Dermis microvascular lymphatic vessel endothelial cell (primary cell): ENCODE measurements at regions not wholly inside any gene's neighbourhood (a gene's known extent, or its start where the extent isn't known, plus 50 kb on each side); places are given as distances from the start of the nearest gene placed in this dataset.
"Not testable (repeated sequence)": the region's sequence is repeated elsewhere in the genome, so short reads cannot be mapped to it uniquely, and the experiment has no call there.

ENCODE experiments used
- DNase-seq, 2 donors: peaks; one replicate each; pipeline versions ENCODE4 v3.0.0 to v3.0.0-alpha.2; 2010; ENCODE audit warnings: low read depth in 2 of 2

- DNase-seq, result no peak
Measured at GRCh38 chr21:38039841-38040240, 123.6 kb upstream of the KCNJ6 start.

- DNase-seq, result no peak
Measured at GRCh38 chr21:38041493-38041892, 125.2 kb upstream of the KCNJ6 start.

GRCh38 chr21:38042246-38042645 is 126.0 kb upstream of the KCNJ6 start:
- no peak for DNase-seq

GRCh38 chr21:38048167-38048566 is 131.9 kb upstream of the KCNJ6 start:
- DNase-seq, result no peak

GRCh38 chr21:38054334-38054733 is 138.1 kb upstream of the KCNJ6 start:
- no peak for DNase-seq

- DNase-seq, result no peak
Measured at GRCh38 chr21:38056481-38056880, 140.2 kb upstream of the KCNJ6 start.

GRCh38 chr21:38057626-38058025 is 141.4 kb upstream of the KCNJ6 start:
- DNase-seq, result no peak

- DNase-seq, result no peak
Measured at GRCh38 chr21:38060533-38060932, 144.3 kb upstream of the KCNJ6 start.

- DNase-seq, result no peak
Measured at GRCh38 chr21:38067086-38067739, 151.0 kb upstream of the KCNJ6 start.

GRCh38 chr21:38072489-38072888 is 156.2 kb upstream of the KCNJ6 start:
- no peak for DNase-seq

- no peak for DNase-seq
Measured at GRCh38 chr21:38075833-38076587, 159.8 kb upstream of the KCNJ6 start.

- no peak for DNase-seq
Measured at GRCh38 chr21:38077569-38077968, 161.3 kb upstream of the KCNJ6 start.

- DNase-seq, result no peak
Measured at GRCh38 chr21:38080888-38081287, 164.6 kb upstream of the KCNJ6 start.

- no peak for DNase-seq
Measured at GRCh38 chr21:38081708-38082107, 165.5 kb upstream of the KCNJ6 start.

GRCh38 chr21:38082936-38083485 is 166.8 kb upstream of the KCNJ6 start:
- DNase-seq, result no peak

- no peak for DNase-seq
Measured at GRCh38 chr21:38083535-38083934, 167.3 kb upstream of the KCNJ6 start.

- DNase-seq, result no peak
Measured at GRCh38 chr21:38086580-38086979, 170.2 kb upstream of the KCNJ15 start.

GRCh38 chr21:38088916-38089762 is 167.7 kb upstream of the KCNJ15 start:
- DNase-seq, result no peak

GRCh38 chr21:38089763-38090046 is 167.1 kb upstream of the KCNJ15 start:
- no peak for DNase-seq

GRCh38 chr21:38091061-38091460 is 165.7 kb upstream of the KCNJ15 start:
- DNase-seq, result not testable (repeated sequence)

GRCh38 chr21:38092051-38092450 is 164.7 kb upstream of the KCNJ15 start:
- DNase-seq, result no peak

GRCh38 chr21:38095220-38095619 is 161.6 kb upstream of the KCNJ15 start:
- DNase-seq, result no peak
